ENCODE measurements at regions not wholly inside any gene's neighbourhood (a gene's known extent, or its start where the extent isn't known, plus 50 kb on each side); places are given as distances from the start of the nearest gene placed in this dataset.

- Histone ChIP-seq H3K9me3 (ENCODE audit: severe bottlenecking) (no peaks in the 10 kb centered on the region), H3K27me3 (ENCODE audit: insufficient read depth, poor library complexity, severe bottlenecking) (peaks cover 74% of the 10 kb centered on the region)
- ATAC-seq (ENCODE audit: low read depth) = no peak
Observed at GRCh38 chr16:73888840-73889490, 407.6 kb upstream of the PSMD7 start.

GRCh38 chr16:73887911-73888310 lies 408.7 kb upstream of the PSMD7 start:
- no peak for TF ChIP-seq CTCF (IDR thresholded peaks at IDR 0.05; ENCODE audit: poor library complexity, severe bottlenecking)
- H3K36me3 ChIP-seq (ENCODE audit: low read depth) = no peaks in the 10 kb centered on the region
- no peak overlapping the region for H3K4me3 ChIP-seq (ENCODE audit: severe bottlenecking)
- ATAC-seq (ENCODE audit: low read depth) (no peak), DNase-seq (ENCODE audit: low spot score) (no peak)
- H3K9me3 ChIP-seq (ENCODE audit: severe bottlenecking) = no peaks in the 10 kb centered on the region
- no peak overlapping the region for H3K27ac ChIP-seq (ENCODE audit: poor library complexity, severe bottlenecking)
- H3K4me1 ChIP-seq (ENCODE audit: insufficient read depth, poor library complexity, severe bottlenecking) = no peaks in the 10 kb centered on the region
- peaks cover 82% of the 10 kb centered on the region for H3K27me3 ChIP-seq (ENCODE audit: insufficient read depth, poor library complexity, severe bottlenecking)

More at GRCh38 chr16:73888840-73889490, 407.6 kb upstream of the PSMD7 start:
- Histone ChIP-seq H3K4me1 (ENCODE audit: insufficient read depth, poor library complexity, severe bottlenecking) (no peaks in the 10 kb centered on the region), H3K4me3 (ENCODE audit: severe bottlenecking) (no peak overlapping the region), H3K27ac (ENCODE audit: poor library complexity, severe bottlenecking) (no peak overlapping the region), H3K36me3 (ENCODE audit: low read depth) (no peaks in the 10 kb centered on the region)
- no peak for TF ChIP-seq CTCF (IDR thresholded peaks at IDR 0.05; ENCODE audit: poor library complexity, severe bottlenecking)
- DNase-seq (ENCODE audit: low spot score) = no peak

GRCh38 chr16:73886426-73886825 lies 410.2 kb upstream of the PSMD7 start:
- Histone ChIP-seq H3K9me3 (ENCODE audit: severe bottlenecking) (no peaks in the 10 kb centered on the region), H3K27ac (ENCODE audit: poor library complexity, severe bottlenecking) (no peak overlapping the region), H3K36me3 (ENCODE audit: low read depth) (no peaks in the 10 kb centered on the region), H3K4me3 (ENCODE audit: severe bottlenecking) (no peak overlapping the region), H3K4me1 (ENCODE audit: insufficient read depth, poor library complexity, severe bottlenecking) (no peaks in the 10 kb centered on the region), H3K27me3 (ENCODE audit: insufficient read depth, poor library complexity, severe bottlenecking) (peaks cover 80% of the 10 kb centered on the region)
- no peak for TF ChIP-seq CTCF (IDR thresholded peaks at IDR 0.05; ENCODE audit: poor library complexity, severe bottlenecking)
- DNase-seq (ENCODE audit: low spot score) (no peak), ATAC-seq (ENCODE audit: low read depth) (no peak)

GRCh38 chr16:73885319-73885718 lies 411.3 kb upstream of the PSMD7 start:
- Histone ChIP-seq H3K4me3 (ENCODE audit: severe bottlenecking) (no peak overlapping the region), H3K4me1 (ENCODE audit: insufficient read depth, poor library complexity, severe bottlenecking) (no peaks in the 10 kb centered on the region), H3K9me3 (ENCODE audit: severe bottlenecking) (no peaks in the 10 kb centered on the region), H3K36me3 (ENCODE audit: low read depth) (no peaks in the 10 kb centered on the region), H3K27ac (ENCODE audit: poor library complexity, severe bottlenecking) (no peak overlapping the region), H3K27me3 (ENCODE audit: insufficient read depth, poor library complexity, severe bottlenecking) (peaks cover 74% of the 10 kb centered on the region)
- DNase-seq (ENCODE audit: low spot score) (no peak), ATAC-seq (ENCODE audit: low read depth) (no peak)
- no peak for TF ChIP-seq CTCF (IDR thresholded peaks at IDR 0.05; ENCODE audit: poor library complexity, severe bottlenecking)

- DNase-seq (ENCODE audit: low spot score) (no peak), ATAC-seq (ENCODE audit: low read depth) (no peak)
- Histone ChIP-seq H3K9me3 (ENCODE audit: severe bottlenecking) (no peaks in the 10 kb centered on the region), H3K4me1 (ENCODE audit: insufficient read depth, poor library complexity, severe bottlenecking) (no peaks in the 10 kb centered on the region), H3K27ac (ENCODE audit: poor library complexity, severe bottlenecking) (no peak overlapping the region), H3K36me3 (ENCODE audit: low read depth) (no peaks in the 10 kb centered on the region), H3K27me3 (ENCODE audit: insufficient read depth, poor library complexity, severe bottlenecking) (peaks cover 61% of the 10 kb centered on the region), H3K4me3 (ENCODE audit: severe bottlenecking) (no peak overlapping the region)
- TF ChIP-seq CTCF (IDR thresholded peaks at IDR 0.05; ENCODE audit: poor library complexity, severe bottlenecking) = no peak
Observed at GRCh38 chr16:73883841-73884240, 412.8 kb upstream of the PSMD7 start.
